HG03045 (cell line): ENCODE measurements at regions not wholly inside any gene's neighbourhood (a gene's known extent, or its start where the extent isn't known, plus 50 kb on each side); places are given as distances from the start of the nearest gene placed in this dataset.

ENCODE experiments used
- ATAC-seq: cut with Tn5 transposase; IDR thresholded peaks from one replicate; pipeline ENCODE4 v1.9.1; 2021; ENCODE audit warnings: mild to moderate bottlenecking, moderate library complexity; ENCODE audit not compliant: unreplicated experiment

DNA sequence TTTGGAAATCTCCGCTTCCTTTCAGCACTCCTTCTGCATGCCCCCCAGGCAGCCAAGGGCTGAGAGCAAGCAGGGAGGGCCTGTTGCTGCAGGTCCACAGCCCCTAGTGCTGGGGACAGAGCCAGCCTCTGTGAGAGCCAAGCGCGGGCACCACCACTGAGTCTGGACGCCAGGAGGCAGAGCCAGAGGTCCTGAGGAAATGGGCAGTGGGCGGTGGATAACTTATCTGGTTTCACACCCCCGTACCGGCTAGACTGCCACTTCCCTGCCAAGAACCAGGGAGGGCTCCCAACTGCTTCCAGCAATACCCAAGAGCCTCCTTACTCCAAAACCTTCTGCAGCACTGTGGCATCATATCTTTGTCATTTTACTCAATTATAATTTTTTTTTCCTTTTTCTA lies 141.6 kb upstream of the IGF1R start:
- no peak for ATAC-seq

DNA sequence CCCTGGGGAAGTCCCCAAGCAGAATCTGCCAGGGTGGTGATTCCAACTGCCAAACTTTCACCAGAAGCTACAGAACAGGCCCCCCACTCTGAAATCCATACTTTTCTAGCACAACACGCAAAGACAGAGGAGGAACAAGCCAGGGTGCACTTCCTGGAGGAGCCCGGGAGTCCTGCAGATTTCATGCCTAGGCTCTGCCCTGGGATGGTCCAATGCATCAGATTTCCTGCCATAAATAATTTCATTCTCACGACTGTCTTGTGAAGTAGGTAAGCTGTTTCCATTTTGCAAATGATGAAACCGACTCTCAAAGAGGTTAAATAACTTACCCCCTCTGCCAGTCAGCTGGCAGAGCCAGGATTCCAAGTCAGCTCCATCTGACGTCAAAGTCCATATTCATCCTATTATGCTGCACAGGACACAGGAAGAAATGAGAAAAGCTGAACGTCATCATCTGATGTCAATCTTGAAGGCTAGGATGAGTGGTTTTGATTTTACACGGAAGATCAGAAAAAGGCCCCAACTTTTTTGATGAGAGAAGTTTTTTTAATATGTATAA lies 134.8 kb upstream of the IGF1R start:
- no peak for ATAC-seq

DNA sequence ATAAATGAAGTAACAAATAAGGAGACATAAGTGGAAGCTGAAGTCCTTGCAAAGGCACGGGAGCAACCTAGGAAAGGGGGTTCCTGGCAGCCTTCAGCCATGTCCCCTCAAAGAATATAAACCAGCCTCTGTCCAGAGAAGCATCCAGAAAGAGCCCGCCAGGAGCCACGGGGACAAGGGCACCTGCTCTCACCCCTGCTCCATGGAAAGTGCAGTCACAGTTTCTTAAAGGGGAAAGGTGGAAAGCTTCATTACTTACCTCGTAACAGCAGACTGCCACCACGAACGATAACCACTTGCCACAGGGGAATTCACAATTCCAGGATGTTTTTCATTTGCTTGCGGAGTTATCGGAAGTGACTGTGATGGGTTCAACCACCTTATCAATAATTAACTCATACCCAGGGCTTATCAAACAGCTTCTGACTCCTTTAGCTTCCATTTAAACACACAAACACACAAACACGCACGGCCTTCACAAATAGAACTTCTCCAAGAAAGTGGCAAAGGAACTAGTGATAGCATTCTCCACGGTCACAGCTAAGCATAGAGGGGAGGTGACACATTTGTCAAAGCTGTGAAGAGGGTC lies 134.2 kb upstream of the IGF1R start:
- ATAC-seq: no peak

DNA sequence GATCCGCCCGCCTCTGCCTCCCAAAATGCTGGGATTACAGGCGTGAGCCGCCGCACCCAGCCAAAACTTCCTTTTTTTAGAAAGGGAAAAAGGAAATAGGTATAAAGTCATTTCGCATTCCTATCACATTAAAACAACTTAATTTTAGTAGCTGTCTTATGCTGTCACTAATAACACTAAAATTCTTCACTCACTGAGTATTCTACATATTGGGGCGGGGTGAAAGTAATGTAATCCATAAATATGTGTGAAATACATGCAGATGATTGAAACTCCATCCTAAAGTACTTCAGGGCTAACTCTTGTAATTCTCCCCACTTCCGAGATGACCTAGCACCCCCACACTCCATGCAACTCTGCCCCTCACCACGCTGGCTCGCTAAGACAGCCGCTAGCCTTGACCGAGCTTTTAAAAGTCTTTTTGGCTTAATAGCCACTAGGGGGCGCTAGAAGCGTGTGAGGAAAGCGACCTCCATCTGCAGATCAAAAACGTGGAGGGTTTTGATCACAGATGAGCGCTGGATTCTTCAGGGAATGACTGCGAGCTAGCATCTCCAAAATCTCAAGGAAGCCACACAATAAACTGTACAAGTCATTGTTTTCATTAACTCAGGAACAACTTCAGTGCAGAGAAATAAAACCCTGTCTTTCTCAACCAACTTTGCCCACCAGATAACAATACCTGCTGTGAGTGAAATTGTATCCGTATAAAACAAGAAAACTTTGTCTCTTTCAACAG lies 129.3 kb upstream of the IGF1R start:
- no peak for ATAC-seq

DNA sequence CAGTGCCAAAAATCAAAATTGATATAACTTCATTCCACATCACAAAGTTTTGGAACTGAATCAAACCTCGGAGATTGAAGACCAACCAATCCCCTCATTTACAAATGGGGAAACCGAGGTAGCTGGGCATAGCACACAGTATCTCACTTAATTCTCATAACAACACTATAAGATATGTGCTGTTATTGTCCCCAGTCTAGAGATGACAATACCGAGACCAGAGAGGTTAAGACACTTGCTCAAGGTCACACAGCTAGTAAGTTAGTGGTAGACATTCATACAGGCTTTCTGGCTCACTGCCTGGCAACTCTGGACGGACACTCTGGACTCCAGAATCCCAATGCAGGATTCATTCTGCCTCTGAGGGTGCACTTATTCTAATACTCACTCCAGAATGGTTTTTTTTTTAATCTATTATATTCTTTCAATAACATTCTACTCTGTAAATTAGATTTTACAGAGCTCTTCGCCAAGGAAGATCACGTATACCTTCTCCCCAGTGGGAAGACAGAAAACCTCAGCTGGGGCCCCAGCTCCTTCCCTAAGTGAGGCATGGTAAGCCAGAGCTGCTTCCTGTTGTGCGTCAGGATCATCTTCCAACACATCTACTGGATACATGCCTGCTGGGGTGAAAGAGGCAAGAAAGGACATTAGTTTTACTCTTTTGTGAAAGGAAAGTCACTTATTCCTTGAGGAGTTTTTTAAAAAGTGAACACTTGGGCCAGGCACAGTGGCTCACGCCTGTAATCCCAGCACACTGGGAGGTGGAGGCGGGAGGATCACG lies 128.4 kb upstream of the IGF1R start:
- ATAC-seq: no peak

DNA sequence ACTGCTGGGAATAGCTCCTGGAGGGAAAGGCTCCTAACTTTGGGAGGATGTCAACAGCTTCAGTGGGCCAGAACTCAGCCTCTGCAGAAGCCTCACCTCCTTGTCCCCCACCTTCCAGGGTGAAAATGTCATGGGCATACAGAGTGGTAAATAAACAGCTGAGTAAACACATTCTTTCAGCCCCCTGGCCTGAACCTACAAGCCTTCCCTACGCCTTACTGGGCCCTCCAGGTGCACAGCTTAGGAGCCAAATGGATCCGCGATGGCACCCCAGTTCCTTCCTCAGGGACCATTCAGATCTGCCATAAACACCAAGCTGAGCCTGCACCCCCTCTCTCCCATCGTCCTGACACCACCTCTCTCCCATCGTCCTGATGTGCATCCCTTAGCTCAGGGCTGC lies 126.2 kb upstream of the IGF1R start:
- no peak for ATAC-seq

DNA sequence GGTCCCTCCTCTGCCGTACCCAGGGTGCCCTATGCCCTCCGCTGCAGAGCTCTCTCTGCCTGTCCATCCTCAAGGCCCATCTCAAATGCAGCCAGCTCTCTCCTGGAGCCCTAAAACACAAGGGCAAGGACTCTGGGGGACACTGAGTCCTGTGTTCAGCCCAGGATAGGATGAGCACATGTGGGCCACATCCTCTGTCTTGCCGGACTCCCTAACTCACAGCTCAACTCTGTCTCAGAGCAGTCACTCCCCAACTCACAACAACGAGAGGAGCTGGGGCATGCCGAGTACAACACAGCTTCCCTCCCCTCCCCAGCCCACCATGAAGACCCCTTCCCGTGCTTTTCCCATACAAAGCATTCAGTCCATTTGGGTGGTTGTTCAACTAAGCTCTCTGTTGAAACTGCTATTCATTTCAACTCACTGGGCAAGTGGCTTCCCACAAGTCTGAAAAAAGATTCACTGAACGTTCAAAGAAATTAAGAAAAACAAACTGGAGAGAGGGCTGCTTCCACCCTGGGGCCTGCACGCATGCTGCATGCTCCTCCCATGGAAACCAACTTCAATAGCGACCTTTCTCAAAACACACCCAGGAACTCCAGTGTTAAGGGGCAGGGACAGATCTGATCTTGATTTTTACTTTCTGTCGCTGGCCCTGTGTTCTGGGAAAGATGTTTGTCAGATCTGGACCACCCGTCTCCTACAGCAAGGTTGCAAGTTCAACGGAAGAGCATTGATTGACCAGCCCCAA lies 124.3 kb upstream of the IGF1R start:
- ATAC-seq: no peak

DNA sequence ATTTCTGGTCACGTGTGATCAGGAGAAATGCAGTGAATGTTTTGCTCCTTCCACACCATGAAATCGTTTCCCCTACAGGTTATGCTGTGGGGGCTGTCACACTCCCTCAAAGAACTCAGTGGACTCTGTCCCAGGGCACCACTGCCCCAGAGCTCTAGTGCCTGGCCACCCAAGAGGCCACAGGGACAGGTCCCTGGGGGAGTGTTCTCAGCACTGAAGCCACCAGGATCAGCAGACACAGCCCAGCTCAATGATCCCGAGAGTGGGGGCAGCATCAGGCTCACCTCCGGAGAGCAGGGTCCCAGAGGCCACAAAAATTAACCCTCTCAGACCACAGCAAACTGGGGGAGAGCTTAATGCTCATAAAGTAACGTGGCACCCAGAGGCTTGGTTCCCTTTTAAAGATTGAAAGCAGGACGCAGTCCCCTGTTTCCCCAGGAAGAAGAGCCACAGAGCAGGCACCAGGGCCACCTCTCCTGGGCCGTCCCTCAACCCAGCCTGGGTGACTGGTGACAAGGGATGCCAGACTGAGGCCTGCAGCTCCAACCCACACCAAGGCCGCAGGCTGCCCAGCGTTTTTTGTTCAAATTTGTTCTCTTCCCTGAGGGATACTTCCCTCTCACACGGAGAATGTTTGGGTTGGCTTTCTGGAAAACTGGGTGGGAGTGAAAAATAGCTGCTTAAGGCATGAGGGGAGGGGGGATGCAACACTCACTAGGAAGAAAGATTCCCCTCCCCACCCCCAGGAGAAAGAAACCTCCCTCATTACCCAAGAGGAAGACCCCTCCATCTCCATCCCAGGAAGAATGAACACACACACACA lies 123.3 kb upstream of the IGF1R start:
- no peak for ATAC-seq

DNA sequence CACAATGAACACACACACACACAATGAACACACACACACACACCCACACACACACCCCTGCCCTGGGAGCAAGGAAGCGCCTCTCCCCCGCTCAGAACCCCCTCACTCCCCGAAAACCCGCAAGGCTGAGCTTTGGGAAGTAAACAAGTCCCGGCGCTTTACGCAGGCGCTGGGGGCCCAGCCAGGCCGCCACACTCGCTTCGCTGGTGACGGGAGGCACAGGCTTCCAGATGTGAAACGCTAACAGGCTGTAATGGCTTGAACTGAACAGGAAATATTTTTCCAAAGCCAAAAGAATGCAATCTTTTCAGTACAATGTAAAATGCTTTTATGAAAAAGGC lies 122.7 kb upstream of the IGF1R start:
- ATAC-seq: no peak

DNA sequence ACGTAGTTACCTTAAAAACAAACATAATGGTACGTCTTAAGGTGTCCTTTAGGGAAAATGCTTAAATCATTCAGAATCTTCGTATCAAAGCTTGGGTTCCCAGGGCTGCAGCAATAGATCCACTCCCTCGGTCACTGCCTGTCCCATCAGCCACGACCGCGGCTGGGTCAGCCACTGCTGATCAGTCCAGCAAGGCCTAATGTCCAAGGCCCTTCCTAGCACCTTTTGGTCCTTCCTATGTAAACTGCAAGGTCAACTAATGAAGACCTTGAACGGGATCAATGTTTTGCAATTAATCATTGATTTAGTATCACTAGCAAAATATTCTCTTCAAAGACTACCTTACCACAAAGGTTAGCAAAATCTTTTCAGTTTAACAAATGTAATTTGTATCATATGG lies 122.2 kb upstream of the IGF1R start:
- ATAC-seq: no peak

DNA sequence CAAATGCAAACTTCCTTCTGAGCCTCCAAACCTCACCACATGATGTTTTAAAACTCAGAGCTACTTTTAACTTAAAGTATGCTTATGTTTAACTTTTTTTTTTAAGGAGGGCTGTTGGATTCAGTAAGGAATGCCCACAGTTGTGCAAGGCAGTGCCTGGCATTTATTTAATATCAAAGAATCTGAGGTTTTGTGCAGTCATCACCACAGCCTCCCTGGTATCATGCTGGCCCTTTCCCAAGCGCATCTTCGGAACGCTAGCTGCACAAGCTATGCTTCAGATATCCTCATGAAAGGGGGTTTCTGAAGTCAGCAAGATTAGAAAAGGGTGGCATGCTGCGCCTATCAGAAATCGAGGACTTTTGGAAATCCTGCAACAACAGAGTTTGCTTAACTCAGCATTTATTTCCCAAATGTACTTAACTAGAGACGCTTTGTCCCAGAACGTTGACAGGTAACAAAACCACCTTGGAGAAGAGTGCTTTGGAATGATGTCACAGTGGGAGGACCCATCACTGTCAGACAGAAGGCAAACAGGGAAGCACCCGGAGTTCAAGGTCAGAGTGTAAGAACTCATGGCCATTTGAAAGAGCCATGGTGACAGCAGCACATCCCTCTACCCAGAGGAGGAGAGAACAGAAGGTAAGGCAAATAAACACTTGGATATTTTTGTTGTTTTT lies 120.2 kb upstream of the IGF1R start:
- ATAC-seq: no peak

DNA sequence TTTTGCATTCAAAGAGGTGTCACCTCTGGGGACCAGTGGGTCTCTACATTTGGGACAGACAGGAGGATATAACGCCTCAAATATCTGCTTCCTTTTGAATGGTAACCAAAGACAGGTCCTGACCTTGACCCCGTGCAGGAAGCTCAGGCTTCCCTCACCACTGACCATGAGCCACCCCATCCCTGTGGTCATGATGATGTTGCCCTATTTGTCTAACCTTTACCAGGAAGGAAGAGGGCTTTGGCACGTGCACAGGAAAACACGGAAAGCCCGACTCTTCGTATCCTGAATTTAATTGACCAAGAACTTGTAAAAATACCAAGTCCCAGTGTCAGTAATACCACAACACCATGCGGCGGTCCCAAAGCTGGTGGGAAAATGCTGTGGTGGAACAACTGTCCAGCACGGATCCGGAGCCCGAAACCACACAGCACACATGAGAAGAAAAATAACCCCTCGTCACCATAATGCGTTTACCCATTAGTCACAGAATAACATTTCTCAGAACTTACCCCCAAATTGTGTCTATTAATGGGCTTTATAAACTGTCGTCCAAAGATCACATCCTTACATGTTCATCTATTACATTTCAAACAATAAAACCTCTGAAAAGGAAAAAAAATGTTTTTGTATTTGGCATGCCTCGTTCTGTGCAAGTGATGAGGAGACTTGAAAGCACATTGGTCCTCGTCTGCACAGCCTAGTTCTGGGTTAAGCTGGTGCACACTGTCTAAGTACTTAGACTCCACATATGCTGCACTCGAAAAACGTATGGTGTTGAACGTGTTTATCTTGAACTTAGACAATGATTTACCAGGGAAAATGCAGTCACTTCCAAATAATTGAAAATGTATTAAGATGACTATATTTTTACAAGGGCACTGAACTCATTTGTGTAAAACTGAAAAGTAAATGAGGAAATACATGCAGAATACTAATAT lies 118.9 kb upstream of the IGF1R start:
- ATAC-seq: no peak

DNA sequence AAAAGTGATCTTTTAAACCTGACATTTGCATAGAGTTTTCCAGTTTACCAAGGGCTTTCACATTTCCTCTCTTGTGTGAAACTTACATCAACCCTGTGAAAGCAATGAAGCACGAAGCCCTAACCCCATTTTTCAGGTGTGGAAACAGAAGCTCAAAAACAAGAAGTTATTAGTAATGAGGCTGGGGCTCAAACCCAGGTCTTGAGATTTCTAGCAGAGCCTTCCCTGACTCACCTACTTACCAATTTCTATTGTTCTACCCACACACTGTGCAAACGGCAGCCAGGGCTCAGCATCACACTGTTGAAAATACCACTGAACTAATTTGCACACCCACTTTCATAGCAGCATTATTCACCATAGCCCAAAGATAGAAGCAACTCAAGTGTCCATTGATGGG lies 117.8 kb upstream of the IGF1R start:
- ATAC-seq: no peak

DNA sequence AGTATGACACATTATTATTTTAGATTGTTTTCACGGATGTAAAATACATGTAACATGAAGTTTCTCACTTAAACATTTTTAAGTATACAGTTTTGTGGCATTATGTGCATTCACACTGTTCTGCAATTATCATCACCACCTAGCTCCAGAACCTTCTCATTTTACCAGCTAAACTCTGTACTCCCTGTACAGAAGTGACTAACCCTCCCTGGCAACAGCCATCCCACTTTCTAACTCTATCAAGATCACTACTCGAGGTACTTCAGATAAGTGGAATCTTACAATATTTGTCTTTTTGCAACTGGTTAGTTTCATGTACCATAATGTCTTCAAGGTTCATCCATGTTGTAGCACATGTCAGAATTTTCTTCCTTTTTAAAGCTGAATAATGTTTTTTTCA lies 116.3 kb upstream of the IGF1R start:
- no peak for ATAC-seq

DNA sequence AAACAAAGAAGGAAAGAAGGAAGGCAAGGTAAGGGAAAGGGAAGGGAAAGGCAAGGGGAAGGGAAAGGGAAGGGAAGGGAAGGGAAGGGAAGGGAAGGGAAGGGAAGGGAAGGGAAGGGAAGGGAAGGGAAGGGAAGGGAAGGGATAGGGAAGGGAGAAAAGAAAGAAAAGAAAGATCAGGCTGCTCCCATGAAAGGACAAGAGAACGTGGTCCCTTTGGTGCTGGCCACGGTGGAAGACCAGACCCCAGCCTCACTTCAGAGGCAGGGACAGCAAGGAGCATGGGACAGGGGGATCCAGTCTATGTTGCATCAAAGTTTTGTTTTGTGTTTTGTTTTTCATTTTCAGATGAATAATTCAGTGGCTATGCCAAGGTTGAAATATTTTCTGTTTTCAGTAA lies 111.4 kb upstream of the IGF1R start:
- no peak for ATAC-seq

DNA sequence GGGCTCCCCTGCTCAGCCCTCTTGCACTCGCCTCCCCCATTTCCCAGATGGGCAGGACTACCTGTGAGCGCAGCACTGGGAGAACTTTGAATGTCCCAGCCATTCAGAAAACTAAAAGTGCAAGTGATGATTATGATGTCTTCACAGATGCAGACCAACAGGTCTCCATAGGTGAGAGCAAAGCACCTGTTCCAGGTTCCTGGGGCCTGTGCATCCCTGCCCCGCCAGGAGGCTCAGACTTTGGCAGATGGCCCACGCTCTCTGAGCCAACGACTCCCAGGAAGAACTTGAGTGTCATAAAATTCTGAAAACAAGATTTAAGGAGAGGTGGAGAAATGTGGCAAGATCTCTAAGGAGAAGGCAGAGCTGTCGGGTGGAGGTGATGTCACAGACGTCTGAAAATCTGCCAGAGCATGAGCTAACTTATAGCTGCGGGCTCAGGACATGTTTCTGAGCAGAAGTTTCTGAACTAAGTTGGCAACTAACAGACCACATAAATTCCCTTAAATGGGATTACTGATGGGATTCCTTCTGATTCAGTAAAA lies 110.8 kb upstream of the IGF1R start:
- no peak for ATAC-seq

DNA sequence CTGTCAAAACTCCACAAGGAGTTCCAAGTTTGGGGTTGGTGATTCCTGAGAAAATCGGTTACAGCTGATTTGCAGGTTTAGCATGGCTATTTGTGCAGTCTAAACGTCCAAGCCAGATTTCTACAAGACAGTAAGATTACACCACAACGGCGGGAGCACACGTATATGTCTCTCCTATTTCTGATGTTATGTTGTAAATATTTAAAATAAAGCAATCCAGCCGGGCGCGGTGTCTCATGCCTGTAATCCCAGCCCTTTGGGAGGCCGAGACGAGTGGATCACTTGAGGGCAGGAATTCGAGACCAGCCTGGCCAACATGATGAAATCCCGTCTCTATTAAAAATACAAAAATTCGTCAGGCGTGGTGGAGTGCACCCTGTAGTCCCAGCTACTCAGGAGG lies 106.8 kb upstream of the IGF1R start:
- no peak for ATAC-seq

DNA sequence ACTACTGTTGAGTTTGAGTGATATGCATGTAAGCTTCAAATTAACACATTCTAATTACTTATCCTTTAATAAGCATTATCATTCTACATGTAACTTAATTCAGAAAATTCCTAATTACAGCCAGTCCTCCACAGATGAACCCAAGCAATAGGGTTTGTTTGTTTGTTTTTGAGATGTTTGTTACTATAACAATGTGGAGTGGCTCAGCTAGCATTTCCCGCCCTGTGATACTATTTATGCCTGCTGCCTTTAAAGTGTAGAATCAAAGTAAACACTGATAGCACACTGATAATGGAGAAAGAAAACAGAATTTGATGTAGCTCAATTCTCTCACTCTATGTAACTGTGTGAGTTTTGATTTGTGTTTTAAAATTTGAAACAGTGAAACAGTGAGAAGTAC lies 105.1 kb upstream of the IGF1R start:
- no peak for ATAC-seq

DNA sequence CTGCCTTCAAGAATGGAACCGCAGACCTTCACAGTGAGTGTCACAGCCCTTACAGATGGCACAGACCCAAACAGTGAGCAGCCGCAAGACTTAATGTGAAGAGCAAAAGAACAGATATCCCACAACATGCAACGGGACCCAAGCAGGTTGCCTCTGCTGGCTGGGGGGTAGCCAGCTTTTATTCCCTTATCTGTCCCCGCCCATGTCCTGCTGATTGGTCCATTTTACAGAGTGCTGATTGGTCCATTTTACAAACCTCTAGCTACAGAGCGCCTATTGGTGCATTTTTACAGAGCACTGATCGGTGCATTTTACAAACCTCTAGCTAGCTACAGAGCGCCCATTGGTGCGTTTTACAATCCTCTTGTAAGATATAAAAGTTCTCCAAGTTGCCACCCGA lies 102.0 kb upstream of the IGF1R start:
- no peak for ATAC-seq
